Thoracic aorta (tissue), 2 donors: ENCODE measurements at regions not wholly inside any gene's neighbourhood (a gene's known extent, or its start where the extent isn't known, plus 50 kb on each side); places are given as distances from the start of the nearest gene placed in this dataset.

Experiments
- ATAC-seq: fragments of 150-250 bp; one replicate; pipeline ENCODE4 v1.8.0; 2017; ENCODE audit warnings: low read depth; ENCODE audit not compliant: insufficient number of reproducible peaks, low FRiP score
- DNase-seq: peaks from one replicate; pipeline ENCODE4 v3.0.0-alpha.2; 2020; ENCODE audit warnings: low spot score
- H3K27ac ChIP-seq, 2 donors: fragments of 200-600 bp; sonication (generic); 1 replicate in 1 of 2; 2 replicates in 1 of 2; pipeline ENCODE4 v1.5.1; 2016; ENCODE audit warnings: mild to moderate bottlenecking in 2 of 2, moderate library complexity in 2 of 2
- H3K27me3 ChIP-seq: fragments of 200-600 bp; sonication (generic); replicated peaks from 2 replicates; pipeline ENCODE4 v1.6.0; 2016; ENCODE audit warnings: mild to moderate bottlenecking; ENCODE audit not compliant: insufficient read depth
- H3K36me3 ChIP-seq: fragments of 200-600 bp; sonication (generic); one replicate; pipeline ENCODE4 v1.5.1; 2016
- H3K4me1 ChIP-seq, 2 donors: fragments of 200-600 bp; sonication (generic); 1 replicate in 1 of 2; 2 replicates in 1 of 2; pipeline versions ENCODE4 v1.5.1 to v1.6.0; 2016; ENCODE audit warnings: low read depth in 2 of 2, mild to moderate bottlenecking in 1 of 2; ENCODE audit not compliant: control insufficient read depth in 1 of 2
- H3K4me3 ChIP-seq: fragments of 200-600 bp; sonication (generic); 2 replicates; pipeline ENCODE4 v1.5.1; 2016; ENCODE audit warnings: mild to moderate bottlenecking
- H3K9me3 ChIP-seq: fragments of 200-600 bp; sonication (generic); 2 replicates; pipeline ENCODE4 v1.5.1; 2016
- TF ChIP-seq, protein P1 (sequence below): fragments of 200-600 bp; sonication (generic); IDR thresholded peaks from one replicate; pipeline ENCODE4 v1.5.1; 2019; ENCODE audit warnings: antibody characterized with exemption

- Histone ChIP-seq H3K27me3 (no peaks in the 10 kb centered on the region), H3K9me3 (no peaks in the 10 kb centered on the region), H3K27ac (no peak overlapping the region), H3K4me3 (no peak overlapping the region), H3K4me1 (no peaks in the 10 kb centered on the region), H3K36me3 (no peaks in the 10 kb centered on the region)
- ATAC-seq (no peak), DNase-seq (no peak)
- TF ChIP-seq, protein P1, sequence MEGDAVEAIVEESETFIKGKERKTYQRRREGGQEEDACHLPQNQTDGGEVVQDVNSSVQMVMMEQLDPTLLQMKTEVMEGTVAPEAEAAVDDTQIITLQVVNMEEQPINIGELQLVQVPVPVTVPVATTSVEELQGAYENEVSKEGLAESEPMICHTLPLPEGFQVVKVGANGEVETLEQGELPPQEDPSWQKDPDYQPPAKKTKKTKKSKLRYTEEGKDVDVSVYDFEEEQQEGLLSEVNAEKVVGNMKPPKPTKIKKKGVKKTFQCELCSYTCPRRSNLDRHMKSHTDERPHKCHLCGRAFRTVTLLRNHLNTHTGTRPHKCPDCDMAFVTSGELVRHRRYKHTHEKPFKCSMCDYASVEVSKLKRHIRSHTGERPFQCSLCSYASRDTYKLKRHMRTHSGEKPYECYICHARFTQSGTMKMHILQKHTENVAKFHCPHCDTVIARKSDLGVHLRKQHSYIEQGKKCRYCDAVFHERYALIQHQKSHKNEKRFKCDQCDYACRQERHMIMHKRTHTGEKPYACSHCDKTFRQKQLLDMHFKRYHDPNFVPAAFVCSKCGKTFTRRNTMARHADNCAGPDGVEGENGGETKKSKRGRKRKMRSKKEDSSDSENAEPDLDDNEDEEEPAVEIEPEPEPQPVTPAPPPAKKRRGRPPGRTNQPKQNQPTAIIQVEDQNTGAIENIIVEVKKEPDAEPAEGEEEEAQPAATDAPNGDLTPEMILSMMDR: no peak
These were observed 141.1 kb downstream of the SOCS6 start for GRCh38 chr18:70429847-70430500.

GRCh38 chr18:70428439-70428838 is 139.6 kb downstream of the SOCS6 start:
- TF ChIP-seq, protein P1: no peak
- Histone ChIP-seq H3K9me3 (no peaks in the 10 kb centered on the region), H3K27me3 (no peaks in the 10 kb centered on the region), H3K36me3 (no peaks in the 10 kb centered on the region), H3K4me3 (no peak overlapping the region), H3K4me1 (no peaks in the 10 kb centered on the region), H3K27ac (no peak overlapping the region)
- DNase-seq (no peak), ATAC-seq (no peak)

- ATAC-seq: no peak
- no peak for DNase-seq
- Histone ChIP-seq H3K36me3 (no peaks in the 10 kb centered on the region), H3K27me3 (no peaks in the 10 kb centered on the region), H3K4me1 (peaks cover 8% of the 10 kb centered on the region in 2 donors), H3K9me3 (no peaks in the 10 kb centered on the region), H3K27ac (no peak overlapping the region), H3K4me3 (no peak overlapping the region)
- TF ChIP-seq, protein P1: no peak
These were observed 138.0 kb downstream of the SOCS6 start for GRCh38 chr18:70426818-70427217.

DNA sequence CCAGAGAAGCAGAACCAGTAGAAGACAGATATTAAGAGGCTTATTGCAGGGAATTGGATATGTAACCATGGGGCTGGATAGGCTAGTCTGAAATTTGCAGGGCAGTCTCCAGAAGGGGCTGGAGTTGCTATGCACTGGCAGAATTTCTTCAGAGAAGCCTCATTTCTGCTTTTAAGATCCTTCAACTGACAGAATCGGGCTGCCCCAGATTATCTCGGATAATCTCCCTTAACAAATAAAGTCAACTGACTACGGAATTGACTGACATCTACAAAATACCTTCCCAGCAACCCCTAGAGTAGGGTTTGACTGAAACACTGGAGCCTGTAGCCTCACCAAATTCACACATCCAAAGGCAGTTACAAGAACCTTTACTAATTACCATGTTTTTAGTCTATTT is 136.4 kb downstream of the SOCS6 start:
- H3K27ac ChIP-seq: no peak overlapping the region

DNA sequence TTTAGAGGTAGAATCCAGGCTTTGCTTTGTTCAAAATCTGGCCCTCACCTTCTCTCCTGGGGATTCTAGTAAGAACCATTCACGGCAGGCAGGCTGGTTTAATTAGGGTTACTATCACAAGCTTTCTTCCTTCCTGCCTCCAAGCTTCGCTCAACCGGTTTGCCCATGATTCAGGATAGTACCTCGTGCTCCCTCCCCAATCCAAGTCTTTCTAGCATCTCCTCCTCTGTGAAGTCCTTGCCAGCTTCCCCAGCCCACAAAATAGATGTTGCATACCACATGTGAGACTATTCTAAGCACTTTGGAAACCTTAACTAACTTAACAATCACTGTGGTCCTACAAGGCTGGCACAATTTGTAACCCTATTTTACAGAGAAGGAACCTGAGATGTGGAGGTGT is 135.1 kb downstream of the SOCS6 start:
- no peak overlapping the region for H3K27ac ChIP-seq
- H3K27me3 ChIP-seq: no peaks in the 10 kb centered on the region
- DNase-seq (no peak), ATAC-seq (no peak)
- H3K4me3 ChIP-seq: no peak overlapping the region
- TF ChIP-seq, protein P1: no peak
- H3K36me3 ChIP-seq: no peaks in the 10 kb centered on the region
- no peaks in the 10 kb centered on the region for H3K9me3 ChIP-seq
- peaks cover 19 to 20% of the 10 kb centered on the region in 2 donors for H3K4me1 ChIP-seq

More for the DNA sequence above, 136.4 kb downstream of the SOCS6 start:
- TF ChIP-seq, protein P1: no peak
- peaks cover 19 to 20% of the 10 kb centered on the region in 2 donors for H3K4me1 ChIP-seq
- no peaks in the 10 kb centered on the region for H3K36me3 ChIP-seq
- no peaks in the 10 kb centered on the region for H3K27me3 ChIP-seq
- no peak overlapping the region for H3K4me3 ChIP-seq
- no peaks in the 10 kb centered on the region for H3K9me3 ChIP-seq
- DNase-seq (no peak), ATAC-seq (no peak)
